WTC11 (cell line): ENCODE measurements at regions not wholly inside any gene's neighbourhood (a gene's known extent, or its start where the extent isn't known, plus 50 kb on each side); places are given as distances from the start of the nearest gene placed in this dataset.
A peak's percentile ranks its signal among the peaks of the same experiment; 100 is the strongest.

Experiments used
- ATAC-seq: fragments of 200-7000 bp; cut with Tn5 transposase; 2 replicates; pipeline ENCODE4 v1.10.0; 2021; ENCODE audit warnings: mild to moderate bottlenecking, moderate library complexity
- CTCF ChIA-PET: fragments of 300-600 bp; sonication (Branson Sonifier 250); formaldehyde crosslinking; loops from one replicate; lab custom pipeline; 2021; ENCODE audit warnings: antibody characterized with exemption; lab: Charles Lee
- POLR2A ChIA-PET: fragments of 350-600 bp; sonication (Branson Sonifier 250); formaldehyde crosslinking; loops from one replicate; lab custom pipeline; 2021; ENCODE audit warnings: antibody characterized with exemption; lab: Charles Lee
- DNase-seq: peaks from one replicate; pipeline ENCODE4 v3.0.0; 2021; ENCODE audit warnings: low spot score
- H3K27ac Mint-ChIP-seq: 2 replicates; pipeline ENCODE4 v1.8.0; 2021; ENCODE audit warnings: mixed read lengths
- H3K27me3 Mint-ChIP-seq: 2 replicates; pipeline ENCODE4 v1.8.0; 2021; ENCODE audit warnings: low read depth, mild to moderate bottlenecking, moderate library complexity, mixed read lengths
- H3K36me3 Mint-ChIP-seq: 2 replicates; pipeline ENCODE4 v1.8.0; 2021; ENCODE audit warnings: mixed read lengths
- H3K4me1 Mint-ChIP-seq: 2 replicates; pipeline ENCODE4 v1.8.0; 2022; ENCODE audit warnings: mixed read lengths
- H3K4me3 Mint-ChIP-seq: 2 replicates; pipeline ENCODE4 v1.8.0; 2021; ENCODE audit warnings: mild to moderate bottlenecking, moderate library complexity, mixed read lengths
- H3K9me3 Mint-ChIP-seq: 2 replicates; pipeline ENCODE4 v1.8.0; 2021; ENCODE audit warnings: mixed read lengths
- ATF1 ChIP-seq: sonication (generic); formaldehyde crosslinking; IDR thresholded peaks from 2 replicates; pipeline ENCODE4 v1.8.1; 2023; ENCODE audit warnings: mild to moderate bottlenecking, moderate library complexity, missing genetic modification reagents
- ATF3 ChIP-seq: sonication (generic); formaldehyde crosslinking; conservative IDR thresholded peaks from 2 replicates; pipeline ENCODE4 v1.8.1; 2022; ENCODE audit warnings: mild to moderate bottlenecking, missing genetic modification reagents
- CBFB ChIP-seq: sonication (generic); formaldehyde crosslinking; IDR thresholded peaks from 2 replicates; pipeline ENCODE4 v1.8.1; 2022; ENCODE audit warnings: mild to moderate bottlenecking, low read depth, missing genetic modification reagents
- CTCF ChIP-seq: fragments of 200-600 bp; IDR thresholded peaks from 2 replicates; pipeline ENCODE4 v1.8.0; 2022; ENCODE audit warnings: antibody characterized with exemption
- E2F5 ChIP-seq: sonication (generic); formaldehyde crosslinking; IDR thresholded peaks from 2 replicates; pipeline ENCODE4 v1.8.1; 2022; ENCODE audit warnings: mild to moderate bottlenecking, moderate library complexity, missing genetic modification reagents
- MXD4 ChIP-seq: fragments of 250-450 bp; sonication (Bioruptor Pico); IDR thresholded peaks from 2 replicates; pipeline ENCODE4 v1.8.0; 2021; ENCODE audit warnings: mild to moderate bottlenecking, moderate library complexity, borderline replicate concordance
- MYBL2 ChIP-seq: sonication (generic); formaldehyde crosslinking; IDR thresholded peaks from 2 replicates; pipeline ENCODE4 v1.8.1; 2023; ENCODE audit warnings: mild to moderate bottlenecking, moderate library complexity, missing genetic modification reagents
- NR2C2 ChIP-seq: sonication (generic); formaldehyde crosslinking; IDR thresholded peaks from 2 replicates; pipeline ENCODE4 v1.8.0; 2022; ENCODE audit warnings: mild to moderate bottlenecking, missing genetic modification reagents
- NR3C1 ChIP-seq: sonication (generic); formaldehyde crosslinking; conservative IDR thresholded peaks from 2 replicates; pipeline ENCODE4 v1.8.1; 2023; ENCODE audit warnings: low read depth, mild to moderate bottlenecking, missing genetic modification reagents
- RELA ChIP-seq: sonication (generic); formaldehyde crosslinking; IDR thresholded peaks from 2 replicates; pipeline ENCODE4 v1.8.1; 2022; ENCODE audit warnings: missing genetic modification reagents, mild to moderate bottlenecking, borderline replicate concordance
- SP1 ChIP-seq: sonication (generic); formaldehyde crosslinking; conservative IDR thresholded peaks from 2 replicates; pipeline ENCODE4 v1.8.1; 2022; ENCODE audit warnings: missing genetic modification reagents
- TCF7 ChIP-seq: sonication (generic); formaldehyde crosslinking; IDR thresholded peaks from 2 replicates; pipeline ENCODE4 v1.8.0; 2022; ENCODE audit warnings: mild to moderate bottlenecking, low read depth, missing genetic modification reagents, moderate library complexity
- TEAD4 ChIP-seq: sonication (generic); formaldehyde crosslinking; IDR thresholded peaks from 2 replicates; pipeline ENCODE4 v1.8.0; 2022; ENCODE audit warnings: mild to moderate bottlenecking, missing genetic modification reagents
- TP53 ChIP-seq: sonication (generic); formaldehyde crosslinking; IDR thresholded peaks from 2 replicates; pipeline ENCODE4 v1.8.1; 2023; ENCODE audit warnings: mild to moderate bottlenecking, missing genetic modification reagents
- USF2 ChIP-seq: sonication (generic); formaldehyde crosslinking; IDR thresholded peaks from 2 replicates; pipeline ENCODE4 v1.8.1; 2023; ENCODE audit warnings: mild to moderate bottlenecking, missing genetic modification reagents, moderate library complexity
- ZBTB21 ChIP-seq: sonication (generic); formaldehyde crosslinking; IDR thresholded peaks from 2 replicates; pipeline ENCODE4 v1.8.1; 2023; ENCODE audit warnings: mild to moderate bottlenecking, missing genetic modification reagents, borderline replicate concordance
- ZMAT4 ChIP-seq: fragments of 250-450 bp; sonication (Bioruptor Pico); IDR thresholded peaks from 2 replicates; pipeline ENCODE4 v1.9.0; 2021; ENCODE audit warnings: mild to moderate bottlenecking
- ZNF263 ChIP-seq: sonication (generic); formaldehyde crosslinking; IDR thresholded peaks from 2 replicates; pipeline ENCODE4 v1.8.1; 2022; ENCODE audit warnings: low read depth, mild to moderate bottlenecking, moderate library complexity, missing genetic modification reagents
- ZNF281 ChIP-seq: sonication (generic); formaldehyde crosslinking; IDR thresholded peaks from 2 replicates; pipeline ENCODE4 v1.8.0; 2023; ENCODE audit warnings: mild to moderate bottlenecking, missing genetic modification reagents
- ZNF317 ChIP-seq: sonication (generic); formaldehyde crosslinking; IDR thresholded peaks from 2 replicates; pipeline ENCODE4 v1.8.1; 2023; ENCODE audit warnings: low read depth, mild to moderate bottlenecking, moderate library complexity, missing genetic modification reagents, borderline replicate concordance
- ZNF396 ChIP-seq: fragments of 250-450 bp; sonication (Bioruptor Pico); IDR thresholded peaks from 2 replicates; pipeline ENCODE4 v1.8.0; 2021; ENCODE audit warnings: mild to moderate bottlenecking, moderate library complexity, borderline replicate concordance
- TF ChIP-seq, protein P1 (sequence below): sonication (generic); formaldehyde crosslinking; IDR thresholded peaks from 2 replicates; pipeline ENCODE4 v1.8.0; 2022; ENCODE audit warnings: mild to moderate bottlenecking, missing genetic modification reagents
- TF ChIP-seq, protein P2 (sequence below): sonication (generic); formaldehyde crosslinking; IDR thresholded peaks from 2 replicates; pipeline ENCODE4 v1.8.0; 2023; ENCODE audit warnings: missing genetic modification reagents

DNA sequence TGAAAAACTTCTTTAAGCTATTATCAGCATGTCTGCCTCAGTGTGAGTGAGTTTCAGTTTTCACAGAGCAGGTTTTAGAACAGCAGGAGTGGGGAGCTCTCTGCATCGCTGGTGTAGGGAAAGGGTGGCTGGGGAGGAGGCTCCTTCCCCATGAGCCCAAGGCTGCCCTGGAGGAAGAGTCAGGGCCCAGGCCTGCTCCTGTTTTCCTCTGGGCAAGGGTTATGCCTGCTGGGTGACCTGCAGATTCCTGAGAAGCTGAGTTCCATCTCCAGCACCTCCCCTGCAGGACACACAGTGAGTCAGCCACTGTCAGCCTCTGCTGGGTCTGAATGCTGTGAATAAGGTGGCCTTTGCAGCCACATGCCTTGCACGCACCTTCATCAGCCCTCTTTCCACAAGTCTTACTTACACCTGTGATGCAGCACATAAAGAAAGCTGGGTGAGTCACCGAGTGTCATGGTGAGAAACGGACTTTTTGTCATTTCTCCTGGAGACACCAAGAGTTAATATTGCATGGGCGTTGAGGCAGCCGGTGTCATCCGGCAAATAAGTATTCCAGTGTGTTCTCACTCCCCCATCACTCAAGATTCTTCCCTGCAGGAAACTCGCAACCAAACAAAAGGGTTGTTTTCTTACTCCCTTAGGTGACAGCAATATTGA is 186.4 kb upstream of the KL start:
- ChIA-PET CTCF (no interaction called here), POLR2A (no interaction called here)
- Mint-ChIP-seq H3K36me3 (peaks cover 12% of the 10 kb centered on the region; the same call in 1 of the 2 replicates), H3K27me3 (no peaks in the 10 kb centered on the region)
- ATAC-seq (peak; percentile 83), DNase-seq (no peak)
- TF ChIP-seq TCF7 (no peak), MYBL2 (CRISPR knock-in tag) (no peak), SP1 (CRISPR knock-in tag) (no peak), RELA (CRISPR knock-in tag) (no peak), TP53 (CRISPR knock-in tag) (no peak), TEAD4 (CRISPR knock-in tag) (no peak), ZNF281 (CRISPR knock-in tag) (no peak), ZNF263 (no peak)
- TF ChIP-seq, protein P1, sequence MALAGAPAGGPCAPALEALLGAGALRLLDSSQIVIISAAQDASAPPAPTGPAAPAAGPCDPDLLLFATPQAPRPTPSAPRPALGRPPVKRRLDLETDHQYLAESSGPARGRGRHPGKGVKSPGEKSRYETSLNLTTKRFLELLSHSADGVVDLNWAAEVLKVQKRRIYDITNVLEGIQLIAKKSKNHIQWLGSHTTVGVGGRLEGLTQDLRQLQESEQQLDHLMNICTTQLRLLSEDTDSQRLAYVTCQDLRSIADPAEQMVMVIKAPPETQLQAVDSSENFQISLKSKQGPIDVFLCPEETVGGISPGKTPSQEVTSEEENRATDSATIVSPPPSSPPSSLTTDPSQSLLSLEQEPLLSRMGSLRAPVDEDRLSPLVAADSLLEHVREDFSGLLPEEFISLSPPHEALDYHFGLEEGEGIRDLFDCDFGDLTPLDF, result no peak
- TF ChIP-seq, protein P2, sequence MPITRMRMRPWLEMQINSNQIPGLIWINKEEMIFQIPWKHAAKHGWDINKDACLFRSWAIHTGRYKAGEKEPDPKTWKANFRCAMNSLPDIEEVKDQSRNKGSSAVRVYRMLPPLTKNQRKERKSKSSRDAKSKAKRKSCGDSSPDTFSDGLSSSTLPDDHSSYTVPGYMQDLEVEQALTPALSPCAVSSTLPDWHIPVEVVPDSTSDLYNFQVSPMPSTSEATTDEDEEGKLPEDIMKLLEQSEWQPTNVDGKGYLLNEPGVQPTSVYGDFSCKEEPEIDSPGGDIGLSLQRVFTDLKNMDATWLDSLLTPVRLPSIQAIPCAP (CRISPR knock-in tag), result no peak
- TF ChIP-seq, all 79 proteins: peak for 0
- peaks cover 16% of the 10 kb centered on the region for H3K4me1 Mint-ChIP-seq
- H3K4me3 Mint-ChIP-seq, result no peak overlapping the region
- H3K27ac Mint-ChIP-seq, result no peak overlapping the region
- peaks cover 20% of the 10 kb centered on the region for H3K9me3 Mint-ChIP-seq

- peaks cover 15% of the 10 kb centered on the region for H3K4me1 Mint-ChIP-seq
- peaks cover 21% of the 10 kb centered on the region for H3K9me3 Mint-ChIP-seq
- POLR2A ChIA-PET, result no interaction called here
- H3K4me3 Mint-ChIP-seq, result no peak overlapping the region
- CTCF ChIA-PET, result no interaction called here
- H3K27ac Mint-ChIP-seq, result no peak overlapping the region
- ATAC-seq, result no peak
- H3K36me3 Mint-ChIP-seq, result peaks cover 12% of the 10 kb centered on the region
- DNase-seq, result no peak
- H3K27me3 Mint-ChIP-seq, result no peaks in the 10 kb centered on the region
- TF ChIP-seq ZBTB21 (CRISPR knock-in tag), result no peak
- no peak for TF ChIP-seq ZNF396 (CRISPR knock-in tag)
- TF ChIP-seq ATF3, result no peak
- no peak for TF ChIP-seq CTCF
- no peak for TF ChIP-seq NR3C1 (CRISPR knock-in tag)
- TF ChIP-seq TP53 (CRISPR knock-in tag), result no peak
- TF ChIP-seq USF2, result no peak
- no peak for TF ChIP-seq TEAD4 (CRISPR knock-in tag)
- TF ChIP-seq CBFB, result no peak
- TF ChIP-seq RELA (CRISPR knock-in tag), result no peak
- no peak for TF ChIP-seq MXD4 (CRISPR knock-in tag)
- TF ChIP-seq ZMAT4 (CRISPR knock-in tag), result no peak
- no peak for TF ChIP-seq NR2C2 (CRISPR knock-in tag)
- no peak for TF ChIP-seq ZNF317 (CRISPR knock-in tag)
- no peak for TF ChIP-seq SP1 (CRISPR knock-in tag)
- no peak for TF ChIP-seq ATF1
- no peak for TF ChIP-seq E2F5
Measured at GRCh38 chr13:32830336-32831031, 185.7 kb upstream of the KL start.
